ENCODE measurements at regions not wholly inside any gene's neighbourhood (a gene's known extent, or its start where the extent isn't known, plus 50 kb on each side); places are given as distances from the start of the nearest gene placed in this dataset.

- Histone ChIP-seq H3K4me3 (ENCODE audit: low read length) (no peak overlapping the region), H3K27ac (ENCODE audit: low read length) (no peak overlapping the region), H3K4me1 (ENCODE audit: low read length) (no peaks in the 10 kb centered on the region), H3K9ac (ENCODE audit: low read length) (no peak overlapping the region), H3K27me3 (replicated peaks; ENCODE audit: insufficient read depth, low read length) (no peaks in the 10 kb centered on the region), H4K20me1 (ENCODE audit: insufficient read depth, low read length) (no peaks in the 10 kb centered on the region), H3K4me2 (ENCODE audit: low read depth, low read length) (no peak overlapping the region), H3K36me3 (replicated peaks; ENCODE audit: insufficient read depth, low read length) (no peaks in the 10 kb centered on the region), H2AFZ (ENCODE audit: low read length) (no peak overlapping the region), H3F3A (ENCODE audit: insufficient read depth, low read length) (no peaks in the 10 kb centered on the region), H3K9me3 (replicated peaks; ENCODE audit: insufficient read depth, low read length) (no peaks in the 10 kb centered on the region), H3K9me2 (replicated peaks; ENCODE audit: insufficient read depth, low read length) (no peaks in the 10 kb centered on the region), H3K79me2 (ENCODE audit: low read length) (no peaks in the 10 kb centered on the region)
- TF ChIP-seq CTCF (IDR thresholded peaks at IDR 0.05; ENCODE audit: low read length): no peak
- no peak for TF ChIP-seq EZH2phosphoT487 (IDR thresholded peaks at IDR 0.05; ENCODE audit: low read length)
- no peak for TF ChIP-seq EZH2 (optimal IDR thresholded peaks at IDR 0.05; ENCODE audit: low read depth, low read length)
- peak; percentile 7 for DNase-seq
These were observed 171.9 kb upstream of the CACNA2D1 start for GRCh38 chr7:82615527-82615926.

- H3K4me1 ChIP-seq (ENCODE audit: low read length): no peaks in the 10 kb centered on the region
- no peaks in the 10 kb centered on the region for H4K20me1 ChIP-seq (ENCODE audit: insufficient read depth, low read length)
- H3K36me3 ChIP-seq (replicated peaks; ENCODE audit: insufficient read depth, low read length): no peaks in the 10 kb centered on the region
- H3K27ac ChIP-seq (ENCODE audit: low read length): no peak overlapping the region
- no peak overlapping the region for H3K4me3 ChIP-seq (ENCODE audit: low read length)
- no peaks in the 10 kb centered on the region for H3K27me3 ChIP-seq (replicated peaks; ENCODE audit: insufficient read depth, low read length)
- no peaks in the 10 kb centered on the region for H3K9me3 ChIP-seq (replicated peaks; ENCODE audit: insufficient read depth, low read length)
- H3K79me2 ChIP-seq (ENCODE audit: low read length): no peaks in the 10 kb centered on the region
- DNase-seq: no peak
- H3K9ac ChIP-seq (ENCODE audit: low read length): no peak overlapping the region
- no peaks in the 10 kb centered on the region for H3K9me2 ChIP-seq (replicated peaks; ENCODE audit: insufficient read depth, low read length)
- H3K4me2 ChIP-seq (ENCODE audit: low read depth, low read length): no peak overlapping the region
- no peak overlapping the region for H2AFZ ChIP-seq (ENCODE audit: low read length)
- no peaks in the 10 kb centered on the region for H3F3A ChIP-seq (ENCODE audit: insufficient read depth, low read length)
- TF ChIP-seq EZH2 (optimal IDR thresholded peaks at IDR 0.05; ENCODE audit: low read depth, low read length) (no peak), CTCF (IDR thresholded peaks at IDR 0.05; ENCODE audit: low read length) (no peak), EZH2phosphoT487 (IDR thresholded peaks at IDR 0.05; ENCODE audit: low read length) (no peak)
These were observed 166.2 kb upstream of the CACNA2D1 start for GRCh38 chr7:82609746-82610145.

- Histone ChIP-seq H4K20me1 (ENCODE audit: insufficient read depth, low read length) (no peaks in the 10 kb centered on the region), H3K9ac (ENCODE audit: low read length) (no peak overlapping the region), H3K27me3 (replicated peaks; ENCODE audit: insufficient read depth, low read length) (no peaks in the 10 kb centered on the region), H3K79me2 (ENCODE audit: low read length) (no peaks in the 10 kb centered on the region), H3K36me3 (replicated peaks; ENCODE audit: insufficient read depth, low read length) (no peaks in the 10 kb centered on the region), H3K4me2 (ENCODE audit: low read depth, low read length) (no peak overlapping the region), H3K9me3 (replicated peaks; ENCODE audit: insufficient read depth, low read length) (no peaks in the 10 kb centered on the region), H3K9me2 (replicated peaks; ENCODE audit: insufficient read depth, low read length) (no peaks in the 10 kb centered on the region), H3K4me3 (ENCODE audit: low read length) (no peak overlapping the region), H2AFZ (ENCODE audit: low read length) (no peak overlapping the region), H3K27ac (ENCODE audit: low read length) (no peak overlapping the region), H3K4me1 (ENCODE audit: low read length) (no peaks in the 10 kb centered on the region), H3F3A (ENCODE audit: insufficient read depth, low read length) (no peaks in the 10 kb centered on the region)
- DNase-seq: peak; percentile 38
- TF ChIP-seq EZH2phosphoT487 (IDR thresholded peaks at IDR 0.05; ENCODE audit: low read length) (no peak), CTCF (IDR thresholded peaks at IDR 0.05; ENCODE audit: low read length) (peak; percentile 79)
These were observed 161.8 kb upstream of the CACNA2D1 start for GRCh38 chr7:82605247-82605864.

Data from MM.1S (cell line).